Smooth muscle cell (in vitro differentiated cells): ENCODE measurements at regions not wholly inside any gene's neighbourhood (a gene's known extent, or its start where the extent isn't known, plus 50 kb on each side); places are given as distances from the start of the nearest gene placed in this dataset.

Experiments used
- DNase-seq: peaks from one replicate; lab custom pipeline; 2025; ENCODE audit not compliant: unreplicated experiment; lab: John Stamatoyannopoulos, UW
- H2AFZ ChIP-seq: fragments of 200-600 bp; sonication (generic); 2 replicates; pipeline ENCODE4 v1.6.0; 2016; ENCODE audit warnings: antibody characterized with exemption, low read depth, mild to moderate bottlenecking
- H3F3A ChIP-seq: fragments of 200-600 bp; sonication (generic); 2 replicates; pipeline ENCODE4 v1.6.0; 2017; ENCODE audit warnings: antibody characterized with exemption, low read depth
- H3K27ac ChIP-seq: fragments of 200-600 bp; sonication (generic); 2 replicates; pipeline ENCODE4 v1.5.1; 2016; ENCODE audit warnings: low read depth, mild to moderate bottlenecking
- H3K27me3 ChIP-seq: fragments of 200-600 bp; sonication (generic); 2 replicates; pipeline ENCODE4 v1.6.1; 2016; ENCODE audit warnings: low read depth, mild to moderate bottlenecking
- H3K36me3 ChIP-seq: fragments of 200-600 bp; sonication (generic); 2 replicates; pipeline ENCODE4 v1.5.1; 2016; ENCODE audit warnings: low read depth
- H3K4me1 ChIP-seq: fragments of 200-600 bp; sonication (generic); 2 replicates; pipeline ENCODE4 v1.5.1; 2016; ENCODE audit warnings: low read depth
- H3K4me2 ChIP-seq: fragments of 200-600 bp; sonication (generic); 2 replicates; pipeline ENCODE4 v1.6.0; 2016; ENCODE audit warnings: mild to moderate bottlenecking
- H3K4me3 ChIP-seq: fragments of 200-600 bp; sonication (generic); 2 replicates; pipeline ENCODE4 v1.5.1; 2016; ENCODE audit warnings: mild to moderate bottlenecking
- H3K79me2 ChIP-seq: fragments of 200-600 bp; sonication (generic); 2 replicates; pipeline ENCODE4 v1.6.0; 2016; ENCODE audit warnings: low read depth, mild to moderate bottlenecking
- H3K9ac ChIP-seq: fragments of 200-600 bp; sonication (generic); 2 replicates; pipeline ENCODE4 v1.6.0; 2016; ENCODE audit warnings: low read depth
- H3K9me3 ChIP-seq: fragments of 200-600 bp; sonication (generic); replicated peaks from 2 replicates; pipeline ENCODE4 v1.5.1; 2016; ENCODE audit warnings: low read depth
- H4K20me1 ChIP-seq: fragments of 200-600 bp; sonication (generic); 2 replicates; pipeline ENCODE4 v1.6.0; 2016; ENCODE audit warnings: low read depth
- CTCF ChIP-seq: fragments of 200-600 bp; sonication (generic); IDR thresholded peaks from 2 replicates; pipeline ENCODE4 v1.5.1; 2017; ENCODE audit warnings: borderline replicate concordance, mild to moderate bottlenecking, antibody characterized with exemption; ENCODE audit not compliant: insufficient read depth, poor library complexity, severe bottlenecking
- WGBS: methylation state at CpG from one replicate; pipeline ENCODE4 v1.1.7; 2016; ENCODE audit warnings: low lambda C conversion rate; 5-methylcytosine and 5-hydroxymethylcytosine counted together

DNA sequence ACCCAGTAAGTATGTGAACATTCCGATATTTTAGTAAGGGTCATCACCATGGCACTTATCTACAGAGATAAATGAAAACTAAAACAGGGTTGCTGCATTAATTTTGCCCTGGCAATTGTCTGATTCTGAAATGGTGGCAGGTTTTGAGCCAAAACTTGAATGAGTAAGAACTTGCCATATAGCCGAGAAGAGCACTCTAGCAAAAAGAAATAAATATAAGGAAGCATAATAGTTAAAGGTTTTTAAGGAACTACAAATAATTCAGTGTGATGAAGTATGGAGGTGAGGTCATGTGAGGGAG, 68.5 kb upstream of the BTN3A2 start:
- WGBS: 99% methylated on average over 2 of the region's 2 CpGs
- Histone ChIP-seq H3K36me3 (no peaks in the 10 kb centered on the region), H3K79me2 (no peaks in the 10 kb centered on the region), H3K27ac (peak overlapping the region; percentile 35), H4K20me1 (no peaks in the 10 kb centered on the region), H3K27me3 (no peaks in the 10 kb centered on the region), H3F3A (no peaks in the 10 kb centered on the region), H2AFZ (no peak overlapping the region), H3K4me1 (peaks cover 3% of the 10 kb centered on the region), H3K9me3 (no peaks in the 10 kb centered on the region), H3K4me3 (no peak overlapping the region), H3K4me2 (peak overlapping the region; percentile 19), H3K9ac (no peak overlapping the region)
- no peak for TF ChIP-seq CTCF
- DNase-seq: no peak

DNA sequence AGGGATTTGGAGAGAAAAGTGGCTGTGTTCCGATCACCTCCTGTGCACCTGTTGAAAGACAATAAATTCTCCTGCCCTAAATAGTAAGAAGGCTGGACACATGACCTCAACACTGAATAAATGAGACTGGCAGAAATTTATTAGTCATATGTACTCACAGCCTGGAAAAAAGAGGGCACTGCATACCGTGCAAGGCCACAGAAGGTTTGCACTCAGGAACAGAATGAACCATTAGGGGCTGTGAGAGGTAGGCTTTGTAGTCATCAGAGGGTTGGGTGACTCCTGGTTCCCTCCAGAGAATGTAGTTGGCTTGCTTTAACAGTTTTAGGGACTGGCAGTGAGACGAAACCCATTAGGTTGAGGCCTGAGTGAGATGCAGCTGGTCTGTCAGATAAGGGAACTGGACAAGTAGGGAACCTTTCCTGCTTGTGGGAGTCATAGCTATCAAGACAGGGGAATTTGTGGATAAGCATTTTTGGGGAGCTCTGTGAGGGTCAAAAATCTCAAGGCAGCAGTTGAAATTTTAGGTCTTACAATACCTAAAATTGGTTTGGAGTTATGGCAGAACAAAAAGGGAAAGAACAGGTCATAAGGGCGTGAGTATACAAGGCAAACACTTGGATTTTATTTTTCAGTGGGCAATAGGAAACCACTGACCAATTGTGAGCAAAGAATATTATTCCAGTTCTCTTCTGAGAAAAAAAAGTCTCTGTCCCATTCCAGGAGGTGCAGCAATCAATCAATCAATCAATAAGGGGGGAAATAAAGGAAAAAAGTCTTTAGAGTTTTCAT, 67.9 kb upstream of the BTN3A2 start:
- Histone ChIP-seq H3K4me2 (peak overlapping the region; percentile 19), H3K4me3 (no peak overlapping the region), H2AFZ (no peak overlapping the region), H3K79me2 (no peaks in the 10 kb centered on the region), H3F3A (no peaks in the 10 kb centered on the region), H3K9me3 (no peaks in the 10 kb centered on the region), H3K4me1 (peaks cover 3% of the 10 kb centered on the region), H3K36me3 (no peaks in the 10 kb centered on the region), H4K20me1 (no peaks in the 10 kb centered on the region), H3K27me3 (no peaks in the 10 kb centered on the region), H3K9ac (no peak overlapping the region), H3K27ac (no peak overlapping the region)
- WGBS: 86% methylated on average over 4 of the region's 4 CpGs
- no peak for DNase-seq
- no peak for TF ChIP-seq CTCF

DNA sequence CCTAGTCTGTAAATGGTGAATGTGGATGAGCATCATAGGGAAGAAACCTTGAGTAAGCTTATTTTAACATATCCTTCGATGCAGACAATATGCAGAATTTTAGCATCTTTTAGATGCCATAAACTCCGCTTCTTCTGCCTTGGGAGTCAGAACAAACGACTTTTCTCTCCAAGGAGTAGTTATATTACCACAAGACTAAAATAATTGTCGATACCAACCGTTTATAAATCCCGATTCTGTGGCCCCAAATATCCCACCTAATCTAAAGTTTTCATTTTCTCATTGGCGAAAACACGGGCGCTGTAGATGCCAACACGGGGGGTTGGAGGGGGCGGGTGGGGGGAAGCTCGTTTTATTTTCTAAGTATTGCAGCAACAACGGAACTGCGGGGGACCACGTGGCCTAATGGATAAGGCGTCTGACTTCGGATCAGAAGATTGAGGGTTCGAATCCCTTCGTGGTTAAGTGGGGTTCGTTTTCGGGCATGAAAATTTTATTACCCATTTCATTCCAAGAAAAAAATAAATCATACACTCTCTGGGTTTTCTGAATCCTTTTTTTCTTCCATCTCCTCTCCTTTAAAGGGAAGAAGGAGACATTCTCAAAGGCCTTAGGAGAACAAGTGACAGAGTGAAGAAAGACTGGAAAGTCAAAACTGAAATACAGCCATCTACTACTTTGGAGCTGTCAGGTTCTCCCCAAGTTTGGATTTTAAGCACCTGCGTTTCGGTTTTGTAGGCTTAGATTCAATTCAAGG, 65.5 kb upstream of the BTN3A2 start:
- no peak for DNase-seq
- Histone ChIP-seq H3K4me1 (peaks cover 3% of the 10 kb centered on the region), H3K9ac (no peak overlapping the region), H3K4me3 (peak overlapping the region; percentile 42), H3K27me3 (no peaks in the 10 kb centered on the region), H3K27ac (no peak overlapping the region), H3K79me2 (no peaks in the 10 kb centered on the region), H4K20me1 (no peaks in the 10 kb centered on the region), H3K4me2 (peak overlapping the region; percentile 70), H3K36me3 (no peaks in the 10 kb centered on the region), H3F3A (no peaks in the 10 kb centered on the region), H3K9me3 (no peaks in the 10 kb centered on the region), H2AFZ (peak overlapping the region; percentile 79)
- WGBS: 12% methylated on average over 23 of the region's 23 CpGs
- no peak for TF ChIP-seq CTCF
